MCF 10A (cell line): ENCODE measurements at regions not wholly inside any gene's neighbourhood (a gene's known extent, or its start where the extent isn't known, plus 50 kb on each side); places are given as distances from the start of the nearest gene placed in this dataset.

Source experiments
- BruUV-seq: library from RNA; stranded (reverse); fragments of 400-500 nt; replicated peaks from 2 replicates; lab custom pipeline; 2021; lab: Mats Ljungman, UMichigan
- CTCF ChIA-PET: fragments of 300-600 bp; sonication (Branson Sonifier 250); formaldehyde crosslinking; extraction: SDS; loops from one replicate; lab custom pipeline; 2021; ENCODE audit warnings: antibody characterized with exemption, inconsistent platforms; lab: Yijun Ruan, JAX
- POLR2A ChIA-PET: fragments of 300-600, 350-650 bp; sonication (Branson Sonifier 250); formaldehyde crosslinking; extraction: SDS; loops from one replicate; lab custom pipeline; 2020; ENCODE audit warnings: antibody characterized with exemption, inconsistent platforms; lab: Yijun Ruan, JAX
- DNase-seq: peaks from one replicate; pipeline ENCODE4 v3.0.0-alpha.2; 2018; ENCODE audit not compliant: unreplicated experiment
- H3K27ac Mint-ChIP-seq: one replicate; pipeline ENCODE4 v1.8.0; 2022; ENCODE audit warnings: mild to moderate bottlenecking, low read depth, mixed read lengths; ENCODE audit not compliant: unreplicated experiment
- H3K27me3 Mint-ChIP-seq: one replicate; pipeline ENCODE4 v1.8.0; 2022; ENCODE audit warnings: mixed read lengths; ENCODE audit not compliant: insufficient read depth, unreplicated experiment
- H3K36me3 Mint-ChIP-seq: one replicate; pipeline ENCODE4 v1.8.0; 2022; ENCODE audit warnings: mild to moderate bottlenecking, moderate library complexity, mixed read lengths; ENCODE audit not compliant: insufficient read depth, unreplicated experiment
- H3K4me1 Mint-ChIP-seq: one replicate; pipeline ENCODE4 v1.8.0; 2022; ENCODE audit warnings: mixed read lengths; ENCODE audit not compliant: insufficient read depth, unreplicated experiment
- H3K4me3 Mint-ChIP-seq: one replicate; pipeline ENCODE4 v1.8.0; 2022; ENCODE audit warnings: mild to moderate bottlenecking, moderate library complexity, mixed read lengths; ENCODE audit not compliant: unreplicated experiment
- H3K9me3 Mint-ChIP-seq: one replicate; pipeline ENCODE4 v1.8.0; 2022; ENCODE audit warnings: mixed read lengths; ENCODE audit not compliant: unreplicated experiment
- intact Hi-C: fragments of 100-400 bp; cut with micrococcal nuclease; formaldehyde crosslinking; loops from 2 replicates; pipeline ENCODE4 v1.14.1; 2022
- TF ChIP-seq, protein P1 (sequence below): fragments of 200-600 bp; IDR thresholded peaks from one replicate; pipeline ENCODE4 v1.8.0; 2022; ENCODE audit warnings: antibody characterized with exemption, mild to moderate bottlenecking; ENCODE audit not compliant: unreplicated experiment

DNA sequence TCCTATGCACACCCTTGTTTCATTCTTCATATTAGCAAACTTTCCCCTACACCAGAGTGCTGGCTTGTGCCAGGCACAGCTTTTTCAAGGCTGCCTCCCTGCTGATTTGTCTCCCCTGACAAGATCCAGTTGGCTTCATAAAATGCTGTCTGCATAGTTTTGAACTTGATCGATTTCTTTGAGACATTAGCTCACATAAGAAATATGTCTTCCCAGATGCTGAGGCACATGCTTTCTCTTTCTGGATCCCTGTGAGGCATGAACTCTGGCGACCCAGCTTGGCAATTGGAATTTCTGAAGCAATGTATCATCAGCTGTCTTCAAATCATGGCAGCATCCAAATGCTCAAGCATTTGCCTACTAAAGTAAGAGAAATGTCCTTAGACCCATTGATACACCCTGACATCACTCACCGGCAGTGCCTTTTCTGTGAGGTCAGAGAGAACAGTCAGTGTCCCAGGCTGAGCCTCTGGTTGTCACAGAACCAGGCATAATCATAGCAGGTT is 616.4 kb upstream of the GHITM start:
- DNase-seq = no peak
- H3K27ac Mint-ChIP-seq = no peak overlapping the region
- intact Hi-C loops = no loop called here
- ChIA-PET CTCF (no interaction called here), POLR2A (no interaction called here)
- no peaks in the 10 kb centered on the region for H3K9me3 Mint-ChIP-seq
- BruUV-seq = no TSS peak
- TF ChIP-seq, protein P1, sequence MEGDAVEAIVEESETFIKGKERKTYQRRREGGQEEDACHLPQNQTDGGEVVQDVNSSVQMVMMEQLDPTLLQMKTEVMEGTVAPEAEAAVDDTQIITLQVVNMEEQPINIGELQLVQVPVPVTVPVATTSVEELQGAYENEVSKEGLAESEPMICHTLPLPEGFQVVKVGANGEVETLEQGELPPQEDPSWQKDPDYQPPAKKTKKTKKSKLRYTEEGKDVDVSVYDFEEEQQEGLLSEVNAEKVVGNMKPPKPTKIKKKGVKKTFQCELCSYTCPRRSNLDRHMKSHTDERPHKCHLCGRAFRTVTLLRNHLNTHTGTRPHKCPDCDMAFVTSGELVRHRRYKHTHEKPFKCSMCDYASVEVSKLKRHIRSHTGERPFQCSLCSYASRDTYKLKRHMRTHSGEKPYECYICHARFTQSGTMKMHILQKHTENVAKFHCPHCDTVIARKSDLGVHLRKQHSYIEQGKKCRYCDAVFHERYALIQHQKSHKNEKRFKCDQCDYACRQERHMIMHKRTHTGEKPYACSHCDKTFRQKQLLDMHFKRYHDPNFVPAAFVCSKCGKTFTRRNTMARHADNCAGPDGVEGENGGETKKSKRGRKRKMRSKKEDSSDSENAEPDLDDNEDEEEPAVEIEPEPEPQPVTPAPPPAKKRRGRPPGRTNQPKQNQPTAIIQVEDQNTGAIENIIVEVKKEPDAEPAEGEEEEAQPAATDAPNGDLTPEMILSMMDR = no peak
- no peak overlapping the region for H3K4me3 Mint-ChIP-seq
- no peaks in the 10 kb centered on the region for H3K36me3 Mint-ChIP-seq
- H3K4me1 Mint-ChIP-seq = peaks cover 5% of the 10 kb centered on the region
- H3K27me3 Mint-ChIP-seq = no peaks in the 10 kb centered on the region

GRCh38 chr10:83527934-83528333 is 611.4 kb upstream of the GHITM start:
- H3K36me3 Mint-ChIP-seq = no peaks in the 10 kb centered on the region
- CTCF ChIA-PET = no interaction called here

DNA sequence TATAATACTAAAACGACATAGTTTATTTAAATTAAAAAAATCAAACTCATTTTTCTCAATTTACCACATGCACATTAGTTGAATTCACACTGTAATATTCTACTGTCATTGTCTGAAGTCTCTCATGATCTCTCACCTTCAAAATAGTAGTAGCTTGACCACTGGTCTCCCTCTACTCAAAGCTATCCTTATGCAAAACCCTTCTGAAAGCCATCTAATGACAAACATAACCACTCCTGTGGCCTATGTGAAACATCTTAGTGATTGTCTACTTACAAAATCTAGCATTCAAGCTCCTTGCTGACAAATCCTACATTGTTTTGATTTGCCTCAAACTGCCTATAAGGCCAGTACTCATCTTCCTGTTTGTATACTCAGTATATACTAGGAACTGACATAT is 606.0 kb upstream of the GHITM start:
- H3K36me3 Mint-ChIP-seq = no peaks in the 10 kb centered on the region
- H3K4me1 Mint-ChIP-seq = no peaks in the 10 kb centered on the region
- TF ChIP-seq, protein P1 = no peak
- DNase-seq = no peak
- no TSS peak for BruUV-seq
- H3K27ac Mint-ChIP-seq = no peak overlapping the region
- no peak overlapping the region for H3K4me3 Mint-ChIP-seq
- H3K9me3 Mint-ChIP-seq = no peaks in the 10 kb centered on the region
- no peaks in the 10 kb centered on the region for H3K27me3 Mint-ChIP-seq
- ChIA-PET CTCF (no interaction called here), POLR2A (interaction anchor here (0.7 kb wide), 1 partner anchor 7 kb away, joined by 4 read pairs; no protein-coding TSS in a partner anchor)
- intact Hi-C loops = no loop called here

More at GRCh38 chr10:83527934-83528333, 611.4 kb upstream of the GHITM start:
- no peak overlapping the region for H3K4me3 Mint-ChIP-seq
- no peaks in the 10 kb centered on the region for H3K9me3 Mint-ChIP-seq
- TF ChIP-seq, protein P1 = no peak
- peaks cover 2% of the 10 kb centered on the region for H3K4me1 Mint-ChIP-seq
- DNase-seq = no peak
- no TSS peak for BruUV-seq
- H3K27ac Mint-ChIP-seq = no peak overlapping the region
- POLR2A ChIA-PET = no interaction called here
- H3K27me3 Mint-ChIP-seq = no peaks in the 10 kb centered on the region
- intact Hi-C loops = no loop called here

- DNase-seq = no peak
- POLR2A ChIA-PET = no interaction called here
- Mint-ChIP-seq H3K36me3 (no peaks in the 10 kb centered on the region), H3K9me3 (no peaks in the 10 kb centered on the region), H3K27me3 (no peaks in the 10 kb centered on the region), H3K27ac (no peak overlapping the region), H3K4me3 (no peak overlapping the region), H3K4me1 (peaks cover 9% of the 10 kb centered on the region)
- no TSS peak for BruUV-seq
- TF ChIP-seq, protein P1 = no peak
- CTCF ChIA-PET = no interaction called here
- intact Hi-C loops = no loop called here
Measured at GRCh38 chr10:83536426-83536825, 602.9 kb upstream of the GHITM start.
